ENCODE measurements at regions not wholly inside any gene's neighbourhood (a gene's known extent, or its start where the extent isn't known, plus 50 kb on each side); places are given as distances from the start of the nearest gene placed in this dataset.
A peak's percentile ranks its signal among the peaks of the same experiment; 100 is the strongest.
"Not testable (repeated sequence)": the region's sequence is repeated elsewhere in the genome, so short reads cannot be mapped to it uniquely, and the experiment has no call there.

- not testable (repeated sequence) for DNase-seq (ENCODE audit: low read depth in 2 of 2)
Observed at GRCh38 chr1:220475608-220476007, 52.3 kb upstream of the MARK1 start.

GRCh38 chr1:220475141-220475540 is 52.8 kb upstream of the MARK1 start:
- DNase-seq (ENCODE audit: low read depth in 2 of 2): not testable (repeated sequence)

GRCh38 chr1:220473440-220473839 is 54.5 kb upstream of the MARK1 start:
- no peak for DNase-seq (ENCODE audit: low read depth in 2 of 2)

- DNase-seq (ENCODE audit: low read depth in 2 of 2): no peak
Observed at GRCh38 chr1:220462752-220463151, 65.2 kb upstream of the MARK1 start.

- DNase-seq (ENCODE audit: low read depth in 2 of 2): no peak
Observed at GRCh38 chr1:220458936-220459335, 69.0 kb upstream of the MARK1 start.

- peak in 1 of 2 donors; percentile 2 for DNase-seq (ENCODE audit: low read depth in 2 of 2)
Observed at GRCh38 chr1:220457957-220458609, 69.9 kb upstream of the MARK1 start.

- no peak for DNase-seq (ENCODE audit: low read depth in 2 of 2)
Observed at GRCh38 chr1:220455559-220455958, 72.4 kb upstream of the MARK1 start.

GRCh38 chr1:220454155-220454777 is 73.7 kb upstream of the MARK1 start:
- no peak for DNase-seq (ENCODE audit: low read depth in 2 of 2)

- no peak for DNase-seq (ENCODE audit: low read depth in 2 of 2)
Observed at GRCh38 chr1:220453371-220453770, 74.6 kb upstream of the MARK1 start.

- DNase-seq (ENCODE audit: low read depth in 2 of 2): no peak
Observed at GRCh38 chr1:220451532-220451931, 76.4 kb upstream of the MARK1 start.

- DNase-seq (ENCODE audit: low read depth in 2 of 2): no peak
Observed at GRCh38 chr1:220450927-220451326, 77.0 kb upstream of the MARK1 start.

GRCh38 chr1:220448217-220448616 is 79.7 kb upstream of the MARK1 start:
- DNase-seq (ENCODE audit: low read depth in 2 of 2): no peak

- DNase-seq (ENCODE audit: low read depth in 2 of 2): not testable (repeated sequence)
Observed at GRCh38 chr1:220444586-220444985, 83.3 kb upstream of the MARK1 start.

- no peak for DNase-seq (ENCODE audit: low read depth in 2 of 2)
Observed at GRCh38 chr1:220441211-220441610, 86.7 kb upstream of the MARK1 start.

- DNase-seq (ENCODE audit: low read depth in 2 of 2): no peak
Observed at GRCh38 chr1:220438741-220439140, 89.2 kb upstream of the MARK1 start.

GRCh38 chr1:220432408-220432807 is 95.5 kb upstream of the MARK1 start:
- no peak for DNase-seq (ENCODE audit: low read depth in 2 of 2)

- DNase-seq (ENCODE audit: low read depth in 2 of 2): no peak
Observed at GRCh38 chr1:220431554-220432239, 96.2 kb upstream of the MARK1 start.

- DNase-seq (ENCODE audit: low read depth in 2 of 2): no peak
Observed at GRCh38 chr1:220430586-220430985, 97.3 kb upstream of the MARK1 start.

GRCh38 chr1:220430059-220430458 is 97.9 kb upstream of the MARK1 start:
- DNase-seq (ENCODE audit: low read depth in 2 of 2): no peak

GRCh38 chr1:220426989-220427388 is 100.9 kb upstream of the MARK1 start:
- DNase-seq (ENCODE audit: low read depth in 2 of 2): no peak

- DNase-seq (ENCODE audit: low read depth in 2 of 2): no peak
Observed at GRCh38 chr1:220425852-220426251, 102.1 kb upstream of the MARK1 start.

GRCh38 chr1:220421508-220421907 is 106.4 kb upstream of the MARK1 start:
- no peak for DNase-seq (ENCODE audit: low read depth in 2 of 2)

GRCh38 chr1:220420726-220421125 is 107.2 kb upstream of the MARK1 start:
- no peak for DNase-seq (ENCODE audit: low read depth in 2 of 2)
